HepG2 (cell line): ENCODE measurements at regions not wholly inside any gene's neighbourhood (a gene's known extent, or its start where the extent isn't known, plus 50 kb on each side); places are given as distances from the start of the nearest gene placed in this dataset.

ENCODE experiments used
- ATAC-seq: fragments of 200-7000 bp; cut with Tn5 transposase; 3 replicates; pipeline ENCODE4 v1.9.1; 2020; ENCODE audit warnings: mild to moderate bottlenecking, moderate library complexity
- BruUV-seq: library from RNA; stranded (reverse); fragments of 400-500 nt; replicated peaks from 2 replicates; lab custom pipeline; 2021; lab: Mats Ljungman, UMichigan
- CTCF ChIA-PET: fragments of 300-600 bp; formaldehyde crosslinking; extraction: SDS; loops from one replicate; lab custom pipeline; 2021; ENCODE audit warnings: low total read pairs, inconsistent platforms, low intra/inter-chr PET ratio; lab: Yijun Ruan, JAX
- POLR2A ChIA-PET: fragments of 350-600 bp; sonication (Branson Sonifier 250); formaldehyde crosslinking; loops from one replicate; lab custom pipeline; 2020; ENCODE audit warnings: antibody characterized with exemption, inconsistent platforms; lab: Yijun Ruan, JAX
- DNase-seq: peaks from one replicate; pipeline ENCODE4 v3.0.0-alpha.2; 2015; ENCODE audit warnings: low spot score
- FAIRE-seq: peaks from 3 replicates; lab custom pipeline; 2011; peaks lifted over from hg19 to GRCh38; lab: Jason Lieb, UNC
- H2AFZ ChIP-seq: one replicate; pipeline ENCODE4 v1.6.1; 2011; ENCODE audit warnings: low read length, inconsistent platforms
- H3K27ac ChIP-seq: fragments of 300-600 bp; 3 replicates; pipeline ENCODE4 v1.8.0; 2011; ENCODE audit warnings: mixed run types, mild to moderate bottlenecking, mixed read lengths, low read length, inconsistent platforms; ENCODE audit not compliant: insufficient read depth; ENCODE audit errors: extremely low read length
- H3K27me3 ChIP-seq, 2 experiments: fragments of 200-600 bp in 1 of 2; 2 replicates in 1 of 2; 3 replicates in 1 of 2; pipeline versions ENCODE4 v1.6.0 to v1.8.0; 2011; ENCODE audit warnings: low read length in 2 of 2, mild to moderate bottlenecking in 2 of 2, moderate library complexity in 2 of 2, inconsistent platforms in 1 of 2; ENCODE audit not compliant: insufficient read depth in 2 of 2, control insufficient read depth in 1 of 2
- H3K36me3 ChIP-seq, 2 experiments: fragments of 200-600 bp in 1 of 2; replicated peaks in 1 of 2; 2 replicates in 1 of 2; 3 replicates in 1 of 2; pipeline versions ENCODE4 v1.5.1 to v1.8.0; 2011; ENCODE audit warnings: low read length in 2 of 2, inconsistent platforms in 1 of 2; ENCODE audit not compliant: insufficient read depth in 2 of 2, control insufficient read depth in 1 of 2
- H3K4me1 ChIP-seq: 2 replicates; pipeline ENCODE4 v1.5.1; 2012; ENCODE audit warnings: low read length, inconsistent platforms; ENCODE audit not compliant: insufficient read depth
- H3K4me2 ChIP-seq: 2 replicates; pipeline ENCODE4 v1.6.0; 2011; ENCODE audit warnings: low read depth, low read length, inconsistent platforms
- H3K4me3 ChIP-seq, 3 experiments: fragments of 200-600 bp in 1 of 3; sonication (generic), shearing (Covaris generic) in 1 of 3; replicated peaks in 1 of 3; 2 replicates each; pipeline ENCODE4 v1.5.1; 2011 to 2016; ENCODE audit warnings: low read length in 3 of 3, inconsistent platforms in 2 of 3, low read depth in 2 of 3, mild to moderate bottlenecking in 2 of 3, control low read depth in 1 of 3, mixed read lengths in 1 of 3; ENCODE audit not compliant: insufficient read depth in 1 of 3
- H3K79me2 ChIP-seq: one replicate; pipeline ENCODE4 v1.6.1; 2011; ENCODE audit warnings: low read length, inconsistent platforms; ENCODE audit not compliant: insufficient read depth
- H3K9ac ChIP-seq: 2 replicates; pipeline ENCODE4 v1.6.0; 2011; ENCODE audit warnings: mild to moderate bottlenecking, low read depth, low read length, inconsistent platforms; ENCODE audit not compliant: insufficient read depth
- H3K9me3 ChIP-seq: 2 replicates; pipeline ENCODE4 v1.5.1; 2012; ENCODE audit warnings: mild to moderate bottlenecking, low read length
- H4K20me1 ChIP-seq: 2 replicates; pipeline ENCODE4 v1.6.0; 2011; ENCODE audit warnings: inconsistent platforms, mild to moderate bottlenecking, low read length, moderate library complexity; ENCODE audit not compliant: insufficient read depth
- ARNTL ChIP-seq: sonication (generic); formaldehyde crosslinking; IDR thresholded peaks from 2 replicates; pipeline ENCODE4 v1.4.0; 2020; ENCODE audit warnings: mild to moderate bottlenecking, missing genetic modification reagents
- HNF4G ChIP-seq, 2 experiments: sonication (generic) in 1 of 2; formaldehyde crosslinking in 1 of 2; IDR thresholded peaks; 2 replicates each; pipeline versions ENCODE4 v1.4.0 to v1.6.1; 2011 to 2020; ENCODE audit warnings: borderline replicate concordance in 2 of 2, low read depth in 2 of 2, mild to moderate bottlenecking in 2 of 2, low read length in 1 of 2, missing genetic modification reagents in 1 of 2, moderate library complexity in 1 of 2
- KMT2A ChIP-seq: sonication (generic); formaldehyde crosslinking; IDR thresholded peaks from 2 replicates; pipeline ENCODE4 v1.4.0; 2020; ENCODE audit warnings: missing genetic modification reagents
- POLR2A ChIP-seq, 2 experiments: IDR thresholded peaks; 2 replicates each; pipeline ENCODE4 v1.6.1; 2011; ENCODE audit warnings: low read depth in 2 of 2, low read length in 2 of 2, mild to moderate bottlenecking in 1 of 2, moderate library complexity in 1 of 2; ENCODE audit not compliant: insufficient read depth in 1 of 2
- TCF12 ChIP-seq, 2 experiments: fragments of 450-650 bp in 1 of 2; sonication (generic) in 1 of 2; formaldehyde crosslinking in 1 of 2; IDR thresholded peaks; 2 replicates each; pipeline versions ENCODE4 v1.6.1 to v1.8.0; 2017 to 2022; ENCODE audit warnings: antibody characterized with exemption in 1 of 2, mild to moderate bottlenecking in 1 of 2, missing genetic modification reagents in 1 of 2, moderate library complexity in 1 of 2
- ZNF33A ChIP-seq: sonication (generic); formaldehyde crosslinking; IDR thresholded peaks from 2 replicates; pipeline ENCODE4 v1.5.1; 2020; ENCODE audit warnings: missing genetic modification reagents, mild to moderate bottlenecking, moderate library complexity, borderline replicate concordance
- ZSCAN12 ChIP-seq: sonication (generic); formaldehyde crosslinking; IDR thresholded peaks from 2 replicates; pipeline ENCODE4 v1.9.0; 2021; ENCODE audit warnings: mild to moderate bottlenecking, missing genetic modification reagents
- WGBS: methylation state at CpG from one replicate; pipeline ENCODE4 v1.1.6; 2017; ENCODE audit warnings: low lambda C conversion rate; 5-methylcytosine and 5-hydroxymethylcytosine counted together
- in situ Hi-C: cut with HindIII; loops from 2 replicates; pipeline ENCODE4 v1.10.0; 2017; ENCODE audit warnings: low pct_unique_long_range_greater_than_20kb; ENCODE audit not compliant: extremely low pct_ligation_motif_present
- intact Hi-C: fragments of 100-400 bp; cut with micrococcal nuclease; formaldehyde crosslinking; loops from one replicate; pipeline ENCODE4 v1.10.0; 2022; ENCODE audit not compliant: unreplicated experiment

- ATAC-seq (no peak), FAIRE-seq (no peak), DNase-seq (no peak)
- BruUV-seq = no TSS peak
- no peaks in the 10 kb centered on the region for H3K9me3 ChIP-seq
- TF ChIP-seq TCF12 (IDR thresholded peaks at IDR 0.05) = no peak
- TF ChIP-seq TCF12 (CRISPR knock-in tag; IDR thresholded peaks at IDR 0.05) = no peak
- no peak for TF ChIP-seq POLR2A (IDR thresholded peaks at IDR 0.05; ENCODE audit: insufficient read depth in 1 of 2, low read depth in 2 of 2, low read length in 2 of 2)
- no peak overlapping the region for H3K4me3 ChIP-seq
- intact Hi-C loops (no loop called here), in situ Hi-C loops (no loop called here)
- ChIA-PET CTCF (no interaction called here), POLR2A (no interaction called here)
- no peaks in the 10 kb centered on the region for H3K36me3 ChIP-seq
- H3K4me2 ChIP-seq = no peak overlapping the region
- H3K79me2 ChIP-seq = no peaks in the 10 kb centered on the region
- 0% methylated on average over 2 of the region's 2 CpGs for WGBS
- H3K9ac ChIP-seq = no peak overlapping the region
- H2AFZ ChIP-seq = no peak overlapping the region
- no peaks in the 10 kb centered on the region for H3K27me3 ChIP-seq
- no peaks in the 10 kb centered on the region for H3K4me1 ChIP-seq
- no peaks in the 10 kb centered on the region for H4K20me1 ChIP-seq
- H3K27ac ChIP-seq = no peak overlapping the region
Measured at GRCh38 chr12:78448692-78449091, 415.9 kb upstream of the SYT1 start.

GRCh38 chr12:78455991-78456390, 408.6 kb upstream of the SYT1 start:
- Histone ChIP-seq H3K4me1 (no peaks in the 10 kb centered on the region), H4K20me1 (no peaks in the 10 kb centered on the region), H3K36me3 (no peaks in the 10 kb centered on the region), H3K4me3 (no peak overlapping the region), H3K9ac (no peak overlapping the region), H3K27me3 (no peaks in the 10 kb centered on the region), H3K4me2 (no peak overlapping the region), H2AFZ (no peak overlapping the region), H3K27ac (no peak overlapping the region), H3K9me3 (no peaks in the 10 kb centered on the region), H3K79me2 (no peaks in the 10 kb centered on the region)
- POLR2A ChIA-PET = no interaction called here
- DNase-seq (no peak), ATAC-seq (no peak), FAIRE-seq (no peak)
- in situ Hi-C loops = no loop called here
- CTCF ChIA-PET = no interaction called here
- 0% methylated on average over 1 of the region's 1 CpG for WGBS
- BruUV-seq = no TSS peak
- intact Hi-C loops = no loop called here
- no peak for TF ChIP-seq KMT2A (CRISPR knock-in tag)
- TF ChIP-seq ZNF33A (CRISPR knock-in tag) = no peak
- no peak for TF ChIP-seq ZSCAN12
- TF ChIP-seq ARNTL (CRISPR knock-in tag) = no peak
- TF ChIP-seq HNF4G (IDR thresholded peaks at IDR 0.05; ENCODE audit: borderline replicate concordance, low read depth, low read length) = no peak
- TF ChIP-seq HNF4G (CRISPR knock-in tag; IDR thresholded peaks at IDR 0.05; ENCODE audit: borderline replicate concordance, low read depth) = no peak
